ENCODE measurements at regions not wholly inside any gene's neighbourhood (a gene's known extent, or its start where the extent isn't known, plus 50 kb on each side); places are given as distances from the start of the nearest gene placed in this dataset.

DNA sequence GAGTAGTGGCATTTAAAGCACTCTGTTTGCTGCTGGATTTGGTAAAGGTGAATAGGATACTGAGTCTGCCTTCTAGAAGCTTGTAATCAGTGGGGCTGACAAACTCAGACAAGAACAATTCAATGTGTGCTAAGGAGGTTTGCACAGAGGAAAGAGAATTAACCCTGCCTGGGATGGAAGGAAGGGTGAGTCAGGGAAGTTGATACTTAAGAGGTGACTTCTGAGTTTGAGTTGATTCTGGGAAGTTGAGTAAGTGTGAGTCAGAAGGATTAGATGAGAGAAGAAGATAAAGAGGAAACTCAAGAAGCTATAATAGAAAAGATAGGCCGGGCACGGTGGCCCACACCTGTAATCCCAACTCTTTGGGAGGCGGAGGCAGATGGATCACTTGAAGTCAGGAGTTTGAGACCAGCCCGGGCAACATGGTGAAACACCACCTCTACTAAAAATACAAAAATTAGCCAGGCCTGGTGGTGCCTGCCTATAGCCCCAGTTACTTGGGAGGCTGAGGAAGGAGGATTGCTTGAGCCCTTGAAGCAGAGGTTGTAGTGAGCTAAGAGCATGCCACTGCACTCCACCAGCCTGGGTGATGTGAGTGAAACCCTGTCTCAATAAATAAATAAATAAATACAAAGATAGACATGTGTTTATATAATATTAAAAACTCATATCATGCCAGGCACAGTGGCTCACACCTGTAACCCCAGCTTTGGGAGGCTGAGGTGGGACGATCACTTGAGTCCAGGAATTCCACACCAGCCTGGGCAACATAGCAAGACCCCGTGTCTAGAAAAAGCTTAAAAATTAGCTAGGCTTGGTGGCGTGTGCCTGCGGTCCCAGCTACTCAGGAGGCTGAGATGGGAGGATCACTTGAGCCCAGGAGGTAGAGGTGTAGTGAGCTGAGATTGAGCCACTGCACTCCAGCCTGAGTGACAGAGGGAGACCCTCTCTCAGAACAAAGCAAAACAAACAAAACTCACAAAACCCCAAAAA is 126.8 kb upstream of the CPM start:
- Histone ChIP-seq H3K23me2 (ENCODE audit: insufficient read length, low read depth, low read length, poor library complexity, severe bottlenecking) (no peaks in the 10 kb centered on the region), H2BK120ac (ENCODE audit: low read depth, low read length, poor library complexity, severe bottlenecking) (no peak overlapping the region), H3K9me3 (ENCODE audit: control insufficient read depth, low read depth, low read length) (no peaks in the 10 kb centered on the region), H3K14ac (ENCODE audit: insufficient read depth, low read length) (no peak overlapping the region), H3K79me2 (ENCODE audit: insufficient read depth, low read length) (no peaks in the 10 kb centered on the region), H4K20me1 (ENCODE audit: control insufficient read depth, insufficient read depth, insufficient read length) (no peaks in the 10 kb centered on the region), H3K56ac (ENCODE audit: insufficient read length, low read depth, low read length) (no peak overlapping the region), H2AK5ac (ENCODE audit: insufficient read length, low read length) (no peak overlapping the region), H3K79me1 (ENCODE audit: insufficient read depth, low read depth, low read length, poor library complexity, severe bottlenecking) (no peaks in the 10 kb centered on the region), H2BK20ac (ENCODE audit: low read depth, low read length, poor library complexity, severe bottlenecking) (no peak overlapping the region), H3K27ac (ENCODE audit: insufficient read length, low read depth, low read length) (no peak overlapping the region), H3T11ph (ENCODE audit: low read length) (no peak overlapping the region), H3K4me2 (ENCODE audit: insufficient read depth, insufficient read length, low read length) (no peak overlapping the region), H2BK12ac (ENCODE audit: insufficient read length, low read depth, low read length) (no peak overlapping the region), H3K27me3 (ENCODE audit: insufficient read depth, low read length) (no peaks in the 10 kb centered on the region), H4K91ac (ENCODE audit: insufficient read length, low read depth, low read length) (no peak overlapping the region), H4K5ac (ENCODE audit: insufficient read length, low read depth, low read length) (no peak overlapping the region), H3K4me1 (ENCODE audit: insufficient read depth, low read length) (no peaks in the 10 kb centered on the region), H3K9ac (ENCODE audit: extremely low read depth, insufficient read length, low read length) (no peak overlapping the region), H3K18ac (ENCODE audit: insufficient read length, low read depth, low read length) (no peak overlapping the region), H2BK5ac (ENCODE audit: insufficient read length, low read length) (no peak overlapping the region), H2AFZ (ENCODE audit: low read length) (no peak overlapping the region), H3K23ac (ENCODE audit: insufficient read length, low read depth, low read length) (no peak overlapping the region), H3K4ac (ENCODE audit: low read depth, low read length) (no peak overlapping the region), H2BK15ac (ENCODE audit: low read depth, low read length) (no peak overlapping the region), H4K8ac (replicated peaks; ENCODE audit: insufficient read length, low read depth, low read length) (no peak overlapping the region)
- Mint-ChIP-seq H3K27ac (peak overlapping the region in 1 of 3 experiments; percentile 42; a peak in 3 of 7 replicates), H3K27me3 (ENCODE audit: low read depth) (peaks cover 4% of the 10 kb centered on the region; the same call in 1 of the 2 replicates), H3K9me3 (no peaks in the 10 kb centered on the region), H3K36me3 (ENCODE audit: insufficient read depth in 1 of 3, low read depth in 3 of 3) (no peaks in the 10 kb centered on the region), H3K4me1 (peaks cover 10% of the 10 kb centered on the region in 2 experiments; a peak in 3 of 4 replicates), H3K4me3 (no peak overlapping the region)
- no peak for DNase-seq
- TF ChIP-seq, protein P1, sequence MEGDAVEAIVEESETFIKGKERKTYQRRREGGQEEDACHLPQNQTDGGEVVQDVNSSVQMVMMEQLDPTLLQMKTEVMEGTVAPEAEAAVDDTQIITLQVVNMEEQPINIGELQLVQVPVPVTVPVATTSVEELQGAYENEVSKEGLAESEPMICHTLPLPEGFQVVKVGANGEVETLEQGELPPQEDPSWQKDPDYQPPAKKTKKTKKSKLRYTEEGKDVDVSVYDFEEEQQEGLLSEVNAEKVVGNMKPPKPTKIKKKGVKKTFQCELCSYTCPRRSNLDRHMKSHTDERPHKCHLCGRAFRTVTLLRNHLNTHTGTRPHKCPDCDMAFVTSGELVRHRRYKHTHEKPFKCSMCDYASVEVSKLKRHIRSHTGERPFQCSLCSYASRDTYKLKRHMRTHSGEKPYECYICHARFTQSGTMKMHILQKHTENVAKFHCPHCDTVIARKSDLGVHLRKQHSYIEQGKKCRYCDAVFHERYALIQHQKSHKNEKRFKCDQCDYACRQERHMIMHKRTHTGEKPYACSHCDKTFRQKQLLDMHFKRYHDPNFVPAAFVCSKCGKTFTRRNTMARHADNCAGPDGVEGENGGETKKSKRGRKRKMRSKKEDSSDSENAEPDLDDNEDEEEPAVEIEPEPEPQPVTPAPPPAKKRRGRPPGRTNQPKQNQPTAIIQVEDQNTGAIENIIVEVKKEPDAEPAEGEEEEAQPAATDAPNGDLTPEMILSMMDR (conservative IDR thresholded peaks at IDR 0.05): no peak
- WGBS (ENCODE audit: extremely low coverage, insufficient read length, low lambda C conversion rate): no CpG with 5 or more reads among the region's 8 CpGs
